GM23338 (cell line): ENCODE measurements at regions not wholly inside any gene's neighbourhood (a gene's known extent, or its start where the extent isn't known, plus 50 kb on each side); places are given as distances from the start of the nearest gene placed in this dataset.

Source experiments
- ATAC-seq: fragments of 200-7000 bp; cut with Tn5 transposase; 3 replicates; pipeline ENCODE4 v1.9.1; 2020
- DNase-seq: peaks from one replicate; pipeline ENCODE4 v3.0.0-alpha.2; 2015; ENCODE audit warnings: low spot score
- H2AFZ ChIP-seq: fragments of 200-600 bp; sonication (generic); 2 replicates; pipeline ENCODE4 v1.8.0; 2016; ENCODE audit warnings: antibody characterized with exemption, mild to moderate bottlenecking, moderate library complexity
- H3F3A ChIP-seq: fragments of 200-600 bp; sonication (generic); replicated peaks from 2 replicates; pipeline ENCODE4 v1.8.0; 2017; ENCODE audit warnings: antibody characterized with exemption, mixed run types, low read depth
- H3K27ac ChIP-seq: fragments of 200-600 bp; sonication (generic); 2 replicates; pipeline ENCODE4 v1.6.1; 2016; ENCODE audit warnings: low read depth
- H3K27me3 ChIP-seq: fragments of 200-600 bp; sonication (generic); 2 replicates; pipeline ENCODE4 v1.8.0; 2016; ENCODE audit warnings: mild to moderate bottlenecking, mixed run types, moderate library complexity; ENCODE audit not compliant: insufficient read depth
- H3K36me3 ChIP-seq: fragments of 200-600 bp; sonication (generic); 2 replicates; pipeline ENCODE4 v1.8.0; 2016; ENCODE audit warnings: mild to moderate bottlenecking; ENCODE audit not compliant: insufficient read depth
- H3K4me1 ChIP-seq: fragments of 200-600 bp; sonication (generic); 2 replicates; pipeline ENCODE4 v1.8.0; 2016; ENCODE audit warnings: mild to moderate bottlenecking, moderate library complexity; ENCODE audit not compliant: insufficient read depth
- H3K4me2 ChIP-seq: fragments of 200-600 bp; sonication (generic); 2 replicates; pipeline ENCODE4 v1.7.1; 2017; ENCODE audit warnings: mixed run types
- H3K4me3 ChIP-seq: fragments of 200-600 bp; sonication (generic); 2 replicates; pipeline ENCODE4 v1.6.1; 2016; ENCODE audit warnings: mixed run types
- H3K79me2 ChIP-seq: fragments of 200-600 bp; sonication (generic); replicated peaks from 2 replicates; pipeline ENCODE4 v1.8.0; 2017; ENCODE audit warnings: mild to moderate bottlenecking; ENCODE audit not compliant: insufficient read depth
- H3K9me2 ChIP-seq: fragments of 200-600 bp; sonication (generic); 2 replicates; pipeline ENCODE4 v1.8.0; 2017; ENCODE audit not compliant: insufficient read depth
- H4K20me1 ChIP-seq: fragments of 200-600 bp; sonication (generic); replicated peaks from 2 replicates; pipeline ENCODE4 v1.8.0; 2017; ENCODE audit warnings: mild to moderate bottlenecking; ENCODE audit not compliant: insufficient read depth
- H3K27ac Mint-ChIP-seq: 2 replicates; pipeline ENCODE4 v1.8.0; 2020; ENCODE audit warnings: inconsistent platforms, mild to moderate bottlenecking, moderate library complexity, mixed read lengths
- H3K27me3 Mint-ChIP-seq: 3 replicates; pipeline ENCODE4 v1.8.0; 2022; ENCODE audit warnings: low read depth, mild to moderate bottlenecking, moderate library complexity, mixed read lengths, inconsistent platforms; ENCODE audit not compliant: insufficient read depth, poor library complexity
- H3K36me3 Mint-ChIP-seq: 3 replicates; pipeline ENCODE4 v1.8.0; 2021; ENCODE audit warnings: low read depth, mild to moderate bottlenecking, inconsistent platforms, moderate library complexity, mixed read lengths
- H3K4me1 Mint-ChIP-seq: 3 replicates; pipeline ENCODE4 v1.8.0; 2020; ENCODE audit warnings: mild to moderate bottlenecking, inconsistent platforms, mixed read lengths
- H3K4me3 Mint-ChIP-seq: 3 replicates; pipeline ENCODE4 v1.8.0; 2021; ENCODE audit warnings: moderate library complexity, mild to moderate bottlenecking, inconsistent platforms, mixed read lengths
- H3K9me3 Mint-ChIP-seq: 3 replicates; pipeline ENCODE4 v1.8.0; 2020; ENCODE audit warnings: moderate library complexity, mild to moderate bottlenecking, inconsistent platforms, mixed read lengths
- CREB1 ChIP-seq: fragments of 250-450 bp; sonication (Bioruptor Pico); IDR thresholded peaks from 2 replicates; pipeline ENCODE4 v1.5.0; 2020; ENCODE audit warnings: low read depth, mild to moderate bottlenecking, moderate library complexity
- ETS1 ChIP-seq: IDR thresholded peaks from 2 replicates; pipeline ENCODE4 v1.6.1; 2016; ENCODE audit warnings: antibody characterized with exemption
- JUNB ChIP-seq: IDR thresholded peaks from one replicate; pipeline ENCODE4 v1.6.1; 2016; ENCODE audit warnings: antibody characterized with exemption; ENCODE audit not compliant: unreplicated experiment
- POLR2AphosphoS5 ChIP-seq: IDR thresholded peaks from 2 replicates; pipeline ENCODE4 v1.6.1; 2016; ENCODE audit warnings: antibody characterized with exemption, low read depth
- ZNF114 ChIP-seq: fragments of 250-450 bp; sonication (Bioruptor Pico); IDR thresholded peaks from 2 replicates; pipeline ENCODE4 v1.5.0; 2020; ENCODE audit warnings: mild to moderate bottlenecking, moderate library complexity
- ZNF462 ChIP-seq: fragments of 250-450 bp; sonication (Bioruptor Pico); IDR thresholded peaks from 2 replicates; pipeline ENCODE4 v1.5.0; 2020; ENCODE audit warnings: mild to moderate bottlenecking, moderate library complexity

- TF ChIP-seq ZNF462 (CRISPR knock-in tag): no peak
- no peak for TF ChIP-seq JUNB
- no peak for TF ChIP-seq ZNF114
- TF ChIP-seq POLR2AphosphoS5: no peak
Measured at GRCh38 chr2:8422450-8422800, 259.4 kb upstream of the ID2 start (continued).

GRCh38 chr2:8424997-8425900, 256.6 kb upstream of the ID2 start:
- no peaks in the 10 kb centered on the region for H3K27me3 ChIP-seq
- H3K9me3 Mint-ChIP-seq: 0 out of 3 replicates have a peak, but pooled peaks cover 2% of the 10 kb centered on the region
- H3K27ac ChIP-seq: no peak overlapping the region
- H3K27me3 Mint-ChIP-seq: peaks cover 12% of the 10 kb centered on the region
- H3K4me3 Mint-ChIP-seq: no peak overlapping the region
- H2AFZ ChIP-seq: no peak overlapping the region
- no peaks in the 10 kb centered on the region for H3F3A ChIP-seq
- H3K4me1 Mint-ChIP-seq: no peaks in the 10 kb centered on the region
- H3K4me2 ChIP-seq: no peak overlapping the region
- no peaks in the 10 kb centered on the region for H3K36me3 ChIP-seq
- no peaks in the 10 kb centered on the region for H3K36me3 Mint-ChIP-seq
- H3K4me3 ChIP-seq: no peak overlapping the region
- H3K9me2 ChIP-seq: peaks cover 10% of the 10 kb centered on the region; the same call in 1 of the 2 replicates
- no peak for TF ChIP-seq CREB1 (CRISPR knock-in tag)
- TF ChIP-seq ETS1: no peak
- no peak for TF ChIP-seq ZNF462 (CRISPR knock-in tag)
- no peaks in the 10 kb centered on the region for H3K4me1 ChIP-seq
- H4K20me1 ChIP-seq: no peaks in the 10 kb centered on the region
- ATAC-seq: no peak
- no peaks in the 10 kb centered on the region for H3K79me2 ChIP-seq
- H3K27ac Mint-ChIP-seq: no peak overlapping the region
- no peak for DNase-seq
